BE2C (cell line): ENCODE measurements at regions not wholly inside any gene's neighbourhood (a gene's known extent, or its start where the extent isn't known, plus 50 kb on each side); places are given as distances from the start of the nearest gene placed in this dataset.

ENCODE experiments used
- DNase-seq: peaks from one replicate; pipeline ENCODE4 v3.0.0-alpha.2; 2020
- H3K27me3 ChIP-seq: fragments of 250-450 bp; sonication (Bioruptor Pico); 2 replicates; pipeline ENCODE4 v1.5.1; 2020; ENCODE audit warnings: mild to moderate bottlenecking
- H3K36me3 ChIP-seq: fragments of 250-450 bp; sonication (Bioruptor Pico); 2 replicates; pipeline ENCODE4 v1.5.1; 2020; ENCODE audit warnings: mild to moderate bottlenecking
- H3K4me1 ChIP-seq: fragments of 250-450 bp; sonication (Bioruptor Pico); 2 replicates; pipeline ENCODE4 v1.5.1; 2020
- H3K4me3 ChIP-seq: 2 replicates; pipeline ENCODE4 v1.5.1; 2011; ENCODE audit warnings: low read depth, low read length
- H3K9me3 ChIP-seq: fragments of 250-450 bp; sonication (Bioruptor Pico); 2 replicates; pipeline ENCODE4 v1.5.1; 2020
- TF ChIP-seq, protein P1 (sequence below): IDR thresholded peaks from 2 replicates; pipeline ENCODE4 v1.5.1; 2012; ENCODE audit warnings: mild to moderate bottlenecking, low read depth, low read length

- Histone ChIP-seq H3K4me1 (no peaks in the 10 kb centered on the region), H3K27me3 (no peaks in the 10 kb centered on the region), H3K4me3 (no peak overlapping the region)
Observed at GRCh38 chr20:58099956-58100730, 128.3 kb downstream of the ANKRD60 start.

DNA sequence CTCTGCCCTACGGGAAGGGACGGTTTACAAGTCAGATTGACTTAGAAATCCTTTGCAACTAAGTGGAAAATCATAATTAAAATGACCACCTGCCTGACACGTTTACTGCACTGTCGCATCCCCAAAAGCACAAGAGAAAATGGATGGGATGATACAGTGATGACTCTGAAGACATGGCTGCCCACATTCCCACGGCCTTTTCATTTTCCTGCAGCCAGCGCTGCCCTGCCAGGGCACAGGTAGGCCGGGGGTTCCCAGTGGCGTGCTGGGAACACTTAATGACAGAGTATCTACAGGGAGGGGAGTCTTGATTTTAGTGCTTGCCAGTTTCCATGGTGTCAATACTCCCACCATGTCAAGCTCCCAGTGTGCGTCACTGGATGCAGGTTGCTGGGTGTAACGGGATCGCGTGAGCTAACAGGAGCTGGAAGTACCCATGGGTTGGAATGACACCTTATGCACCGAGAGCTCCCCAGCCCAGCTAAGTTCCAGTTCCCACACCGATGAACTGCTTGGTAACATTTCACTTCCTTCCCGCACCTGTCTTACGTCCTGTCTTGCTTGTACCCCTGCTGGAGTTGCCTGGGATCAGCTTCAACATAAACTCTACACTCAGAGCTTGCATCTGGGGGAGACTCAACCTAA, 129.0 kb downstream of the ANKRD60 start:
- no peaks in the 10 kb centered on the region for H3K4me1 ChIP-seq
- no peak for DNase-seq
- H3K36me3 ChIP-seq = no peaks in the 10 kb centered on the region
- H3K4me3 ChIP-seq = no peak overlapping the region
- H3K27me3 ChIP-seq = no peaks in the 10 kb centered on the region
- TF ChIP-seq, protein P1, sequence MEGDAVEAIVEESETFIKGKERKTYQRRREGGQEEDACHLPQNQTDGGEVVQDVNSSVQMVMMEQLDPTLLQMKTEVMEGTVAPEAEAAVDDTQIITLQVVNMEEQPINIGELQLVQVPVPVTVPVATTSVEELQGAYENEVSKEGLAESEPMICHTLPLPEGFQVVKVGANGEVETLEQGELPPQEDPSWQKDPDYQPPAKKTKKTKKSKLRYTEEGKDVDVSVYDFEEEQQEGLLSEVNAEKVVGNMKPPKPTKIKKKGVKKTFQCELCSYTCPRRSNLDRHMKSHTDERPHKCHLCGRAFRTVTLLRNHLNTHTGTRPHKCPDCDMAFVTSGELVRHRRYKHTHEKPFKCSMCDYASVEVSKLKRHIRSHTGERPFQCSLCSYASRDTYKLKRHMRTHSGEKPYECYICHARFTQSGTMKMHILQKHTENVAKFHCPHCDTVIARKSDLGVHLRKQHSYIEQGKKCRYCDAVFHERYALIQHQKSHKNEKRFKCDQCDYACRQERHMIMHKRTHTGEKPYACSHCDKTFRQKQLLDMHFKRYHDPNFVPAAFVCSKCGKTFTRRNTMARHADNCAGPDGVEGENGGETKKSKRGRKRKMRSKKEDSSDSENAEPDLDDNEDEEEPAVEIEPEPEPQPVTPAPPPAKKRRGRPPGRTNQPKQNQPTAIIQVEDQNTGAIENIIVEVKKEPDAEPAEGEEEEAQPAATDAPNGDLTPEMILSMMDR = no peak
- H3K9me3 ChIP-seq = no peaks in the 10 kb centered on the region

More at GRCh38 chr20:58099956-58100730, 128.3 kb downstream of the ANKRD60 start:
- peaks cover under 1% of the 10 kb centered on the region; the same call in 1 of the 2 replicates for H3K9me3 ChIP-seq
- no peaks in the 10 kb centered on the region for H3K36me3 ChIP-seq
- TF ChIP-seq, protein P1 = no peak
- DNase-seq = no peak

DNA sequence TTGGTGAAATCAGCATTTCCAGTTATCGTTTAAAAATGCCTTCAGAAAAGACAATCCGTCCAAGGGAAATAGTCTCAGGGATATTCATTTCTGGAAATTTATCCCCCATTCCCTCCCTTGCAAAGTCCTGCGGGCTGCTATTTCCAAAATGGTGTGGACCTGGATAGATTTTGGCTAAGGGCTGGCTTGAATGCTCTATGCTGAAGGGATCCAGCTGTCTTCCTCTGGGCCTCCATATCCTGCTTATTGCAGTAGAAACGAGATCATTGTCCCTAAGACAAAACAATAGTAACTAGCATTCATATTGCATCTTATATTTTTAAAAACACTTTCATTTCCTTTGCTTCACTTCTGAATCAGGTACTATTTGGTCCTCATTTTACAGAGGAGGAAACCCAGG, 129.9 kb downstream of the ANKRD60 start:
- H3K4me1 ChIP-seq = no peaks in the 10 kb centered on the region
- H3K9me3 ChIP-seq = no peaks in the 10 kb centered on the region
- H3K36me3 ChIP-seq = no peaks in the 10 kb centered on the region
- no peak overlapping the region for H3K4me3 ChIP-seq
- DNase-seq = no peak
- H3K27me3 ChIP-seq = no peaks in the 10 kb centered on the region
- TF ChIP-seq, protein P1 = no peak

DNA sequence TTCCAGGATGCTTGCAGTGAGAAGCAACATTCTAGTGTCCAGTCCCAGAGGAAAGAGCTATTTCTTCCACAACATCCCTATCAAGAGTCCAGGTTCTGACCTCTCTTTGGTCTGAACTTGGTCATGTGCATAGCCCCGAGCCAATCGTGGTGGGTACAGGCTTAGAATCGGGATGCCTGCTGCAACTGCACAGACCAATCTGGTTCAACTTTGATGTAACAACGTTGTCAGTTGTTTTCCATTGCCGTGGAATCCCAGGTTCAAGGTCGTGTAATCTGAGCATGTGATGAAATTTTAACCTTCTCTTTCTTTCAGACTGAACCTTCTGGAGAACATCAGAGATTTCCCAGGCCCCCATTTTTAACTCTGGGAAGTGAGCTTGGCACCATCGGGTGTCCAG, 130.5 kb downstream of the ANKRD60 start:
- no peak for DNase-seq
- Histone ChIP-seq H3K36me3 (no peaks in the 10 kb centered on the region), H3K27me3 (no peaks in the 10 kb centered on the region), H3K4me3 (no peak overlapping the region), H3K4me1 (no peaks in the 10 kb centered on the region), H3K9me3 (no peaks in the 10 kb centered on the region)
- TF ChIP-seq, protein P1 = no peak

GRCh38 chr20:58097429-58097828, 131.0 kb downstream of the ANKRD60 start:
- Histone ChIP-seq H3K9me3 (no peaks in the 10 kb centered on the region), H3K27me3 (no peaks in the 10 kb centered on the region), H3K4me1 (no peaks in the 10 kb centered on the region), H3K4me3 (no peak overlapping the region), H3K36me3 (no peaks in the 10 kb centered on the region)
- TF ChIP-seq, protein P1 = no peak
- DNase-seq = no peak

- no peaks in the 10 kb centered on the region for H3K27me3 ChIP-seq
- no peaks in the 10 kb centered on the region for H3K9me3 ChIP-seq
- H3K4me3 ChIP-seq = no peak overlapping the region
- H3K36me3 ChIP-seq = no peaks in the 10 kb centered on the region
- DNase-seq = no peak
- no peaks in the 10 kb centered on the region for H3K4me1 ChIP-seq
- TF ChIP-seq, protein P1 = no peak
Observed at GRCh38 chr20:58096880-58097423, 131.5 kb downstream of the ANKRD60 start.
